Chondrocyte (in vitro differentiated cells): ENCODE measurements at regions not wholly inside any gene's neighbourhood (a gene's known extent, or its start where the extent isn't known, plus 50 kb on each side); places are given as distances from the start of the nearest gene placed in this dataset.

ENCODE experiments used
- DNase-seq: peaks from one replicate; pipeline ENCODE4 v3.0.0; 2021; ENCODE audit warnings: mixed read lengths, low spot score
- H3K27ac Mint-ChIP-seq: one replicate; pipeline ENCODE4 v1.8.0; 2021; ENCODE audit warnings: mild to moderate bottlenecking, moderate library complexity, mixed read lengths; ENCODE audit not compliant: unreplicated experiment
- H3K27me3 Mint-ChIP-seq: 2 replicates; pipeline ENCODE4 v1.8.0; 2021; ENCODE audit warnings: low read depth, mixed read lengths
- H3K36me3 Mint-ChIP-seq: 2 replicates; pipeline ENCODE4 v1.8.0; 2021; ENCODE audit warnings: low read depth, mixed read lengths
- H3K4me1 Mint-ChIP-seq: 2 replicates; pipeline ENCODE4 v1.8.0; 2021; ENCODE audit warnings: low read depth, mild to moderate bottlenecking, mixed read lengths
- H3K4me3 Mint-ChIP-seq: one replicate; pipeline ENCODE4 v1.8.0; 2021; ENCODE audit warnings: mild to moderate bottlenecking, moderate library complexity, mixed read lengths; ENCODE audit not compliant: unreplicated experiment
- H3K9me3 Mint-ChIP-seq: 2 replicates; pipeline ENCODE4 v1.8.0; 2021; ENCODE audit warnings: low read depth, mixed read lengths
- TF ChIP-seq, protein P1 (sequence below): fragments of 200-600 bp; sonication (generic); IDR thresholded peaks from 2 replicates; pipeline ENCODE4 v1.5.0; 2021; ENCODE audit warnings: antibody characterized with exemption, mild to moderate bottlenecking, moderate library complexity

DNA sequence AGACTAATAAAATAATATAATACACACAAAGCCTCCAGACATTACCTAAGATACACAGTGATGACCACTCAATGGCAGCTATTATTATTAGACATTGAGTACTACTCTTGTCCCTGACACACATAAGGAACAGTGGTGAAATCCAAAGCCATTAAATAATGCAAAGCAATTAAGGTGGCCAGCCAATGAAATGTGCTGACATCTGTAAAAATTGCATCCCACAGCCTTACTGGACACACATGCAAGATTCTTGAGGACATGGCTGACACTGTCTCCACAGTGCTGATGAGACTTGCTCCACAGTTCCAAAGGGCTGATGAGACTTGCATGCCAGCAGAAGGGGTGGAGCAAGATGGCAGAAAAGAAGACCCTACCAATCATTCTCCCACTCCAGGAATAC, 447.5 kb downstream of the IRX1 start:
- H3K4me1 Mint-ChIP-seq = no peaks in the 10 kb centered on the region
- TF ChIP-seq, protein P1, sequence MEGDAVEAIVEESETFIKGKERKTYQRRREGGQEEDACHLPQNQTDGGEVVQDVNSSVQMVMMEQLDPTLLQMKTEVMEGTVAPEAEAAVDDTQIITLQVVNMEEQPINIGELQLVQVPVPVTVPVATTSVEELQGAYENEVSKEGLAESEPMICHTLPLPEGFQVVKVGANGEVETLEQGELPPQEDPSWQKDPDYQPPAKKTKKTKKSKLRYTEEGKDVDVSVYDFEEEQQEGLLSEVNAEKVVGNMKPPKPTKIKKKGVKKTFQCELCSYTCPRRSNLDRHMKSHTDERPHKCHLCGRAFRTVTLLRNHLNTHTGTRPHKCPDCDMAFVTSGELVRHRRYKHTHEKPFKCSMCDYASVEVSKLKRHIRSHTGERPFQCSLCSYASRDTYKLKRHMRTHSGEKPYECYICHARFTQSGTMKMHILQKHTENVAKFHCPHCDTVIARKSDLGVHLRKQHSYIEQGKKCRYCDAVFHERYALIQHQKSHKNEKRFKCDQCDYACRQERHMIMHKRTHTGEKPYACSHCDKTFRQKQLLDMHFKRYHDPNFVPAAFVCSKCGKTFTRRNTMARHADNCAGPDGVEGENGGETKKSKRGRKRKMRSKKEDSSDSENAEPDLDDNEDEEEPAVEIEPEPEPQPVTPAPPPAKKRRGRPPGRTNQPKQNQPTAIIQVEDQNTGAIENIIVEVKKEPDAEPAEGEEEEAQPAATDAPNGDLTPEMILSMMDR = no peak
- H3K9me3 Mint-ChIP-seq = peaks cover 16% of the 10 kb centered on the region
- no peaks in the 10 kb centered on the region for H3K36me3 Mint-ChIP-seq
- no peak overlapping the region for H3K27ac Mint-ChIP-seq
- H3K4me3 Mint-ChIP-seq = no peak overlapping the region
- H3K27me3 Mint-ChIP-seq = no peaks in the 10 kb centered on the region
- no peak for DNase-seq

DNA sequence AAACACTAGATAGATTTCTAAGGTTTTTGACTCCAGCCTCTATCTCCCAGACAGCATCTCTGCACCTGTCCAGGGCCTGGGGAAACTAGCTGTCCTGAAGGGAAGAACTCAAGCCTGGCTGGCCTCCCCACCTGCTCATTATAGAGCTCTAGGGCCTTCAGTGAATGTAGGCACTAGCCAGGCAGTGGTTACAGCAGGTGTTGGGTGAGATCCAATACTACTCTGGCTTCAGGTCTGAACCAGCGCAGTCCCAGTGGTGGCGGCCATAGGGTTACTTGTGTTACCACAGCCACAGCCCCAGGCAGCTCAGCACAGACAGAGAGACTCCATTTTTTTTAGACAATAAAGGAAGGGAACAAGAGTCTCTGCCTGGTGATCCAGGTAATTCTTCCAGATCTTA, 449.2 kb downstream of the IRX1 start:
- Mint-ChIP-seq H3K36me3 (no peaks in the 10 kb centered on the region), H3K4me3 (no peak overlapping the region), H3K27ac (no peak overlapping the region), H3K27me3 (no peaks in the 10 kb centered on the region), H3K4me1 (no peaks in the 10 kb centered on the region), H3K9me3 (peaks cover 11% of the 10 kb centered on the region)
- TF ChIP-seq, protein P1 = no peak
- DNase-seq = no peak

DNA sequence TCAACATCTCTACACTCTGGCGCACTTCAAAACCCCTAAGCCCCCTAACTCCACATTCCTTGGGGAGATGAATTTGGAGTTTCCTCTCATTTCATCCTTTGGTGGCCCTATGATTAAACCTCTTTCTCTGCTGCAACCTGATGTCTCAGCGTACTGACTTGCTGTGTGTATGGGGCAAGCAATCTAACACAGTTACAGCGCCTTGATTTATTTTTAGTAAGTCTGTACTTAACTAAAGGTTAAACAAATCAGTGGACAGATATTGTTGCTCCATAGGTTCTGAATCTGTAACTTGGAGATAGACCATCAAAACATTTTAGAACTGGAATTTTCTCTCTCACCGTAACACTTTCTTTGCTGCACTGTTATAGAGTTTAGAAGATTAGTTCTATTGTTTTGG, 452.8 kb downstream of the IRX1 start:
- DNase-seq = no peak
- TF ChIP-seq, protein P1 = no peak
- no peaks in the 10 kb centered on the region for H3K4me1 Mint-ChIP-seq
- no peak overlapping the region for H3K27ac Mint-ChIP-seq
- H3K27me3 Mint-ChIP-seq = no peaks in the 10 kb centered on the region
- H3K4me3 Mint-ChIP-seq = no peak overlapping the region
- H3K36me3 Mint-ChIP-seq = no peaks in the 10 kb centered on the region
- peaks cover 8% of the 10 kb centered on the region for H3K9me3 Mint-ChIP-seq

DNA sequence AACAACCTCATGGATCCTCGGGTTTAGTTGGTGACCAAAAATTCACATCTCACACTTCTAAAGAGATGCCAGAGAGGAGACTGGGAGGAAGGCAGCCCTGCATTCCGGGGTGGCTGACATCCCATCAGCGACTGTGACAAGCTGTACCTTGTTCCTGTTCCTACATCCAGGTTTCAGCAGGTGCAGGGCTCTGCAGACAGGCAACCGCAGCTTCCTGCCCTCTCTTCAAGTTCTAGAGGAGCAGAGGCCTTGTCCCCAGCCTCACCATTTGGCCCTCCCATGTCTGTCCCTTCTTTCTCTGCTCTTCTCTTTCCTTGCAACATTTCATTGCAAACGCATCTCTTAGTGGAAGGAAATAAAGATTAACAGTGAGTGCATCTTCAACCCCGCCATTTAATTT, 454.6 kb downstream of the IRX1 start:
- Mint-ChIP-seq H3K27ac (no peak overlapping the region), H3K4me1 (no peaks in the 10 kb centered on the region), H3K4me3 (no peak overlapping the region), H3K36me3 (no peaks in the 10 kb centered on the region), H3K27me3 (no peaks in the 10 kb centered on the region), H3K9me3 (peaks cover 8% of the 10 kb centered on the region)
- TF ChIP-seq, protein P1 = no peak
- DNase-seq = no peak

DNA sequence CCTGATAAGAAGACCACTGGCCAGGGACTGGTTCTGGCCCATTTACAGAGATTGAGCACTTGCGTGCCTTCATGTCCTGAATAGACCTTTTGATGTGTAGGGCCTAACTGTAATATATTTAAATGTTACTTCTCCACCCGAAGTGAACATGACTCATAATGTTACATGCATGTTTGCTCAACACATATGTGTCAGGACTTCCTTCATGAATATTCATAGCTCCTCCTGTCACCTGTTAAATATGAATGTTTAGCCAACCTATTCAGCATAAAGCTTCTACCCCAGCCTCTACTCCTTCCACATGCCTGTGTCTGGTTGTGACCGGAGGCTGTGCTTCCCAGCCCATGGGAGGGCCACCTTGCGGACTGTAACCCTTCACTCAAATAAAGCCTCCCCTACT, 457.5 kb downstream of the IRX1 start:
- TF ChIP-seq, protein P1 = no peak
- H3K4me1 Mint-ChIP-seq = no peaks in the 10 kb centered on the region
- no peaks in the 10 kb centered on the region for H3K36me3 Mint-ChIP-seq
- H3K9me3 Mint-ChIP-seq = peaks cover 18% of the 10 kb centered on the region
- no peaks in the 10 kb centered on the region for H3K27me3 Mint-ChIP-seq
- H3K27ac Mint-ChIP-seq = no peak overlapping the region
- H3K4me3 Mint-ChIP-seq = no peak overlapping the region
- DNase-seq = no peak
